ENCODE measurements at regions not wholly inside any gene's neighbourhood (a gene's known extent, or its start where the extent isn't known, plus 50 kb on each side); places are given as distances from the start of the nearest gene placed in this dataset.
"Not testable (repeated sequence)": the region's sequence is repeated elsewhere in the genome, so short reads cannot be mapped to it uniquely, and the experiment has no call there.

DNA sequence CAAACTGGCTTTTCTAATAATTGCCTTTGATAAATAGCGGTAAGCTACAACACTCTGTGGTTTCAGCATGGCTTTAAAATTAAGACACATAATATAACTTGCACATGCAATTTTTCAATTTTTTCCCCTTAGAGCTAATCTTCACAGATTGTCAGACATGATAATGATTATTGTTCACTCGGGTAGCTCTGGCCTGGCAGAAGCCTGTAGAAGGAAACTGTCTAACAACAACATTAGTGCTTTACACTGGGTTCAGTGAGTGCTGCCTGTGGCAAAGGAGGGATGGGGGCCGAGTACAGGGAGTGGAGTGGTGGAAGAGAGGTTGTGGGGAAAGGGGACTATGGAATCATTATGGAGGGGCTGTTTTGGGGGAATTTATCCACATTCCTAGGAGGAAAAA lies 67.2 kb upstream of the AUTS2 start:
- no peak for TF ChIP-seq POLR2A (IDR thresholded peaks at IDR 0.05)
- TF ChIP-seq, protein P1, sequence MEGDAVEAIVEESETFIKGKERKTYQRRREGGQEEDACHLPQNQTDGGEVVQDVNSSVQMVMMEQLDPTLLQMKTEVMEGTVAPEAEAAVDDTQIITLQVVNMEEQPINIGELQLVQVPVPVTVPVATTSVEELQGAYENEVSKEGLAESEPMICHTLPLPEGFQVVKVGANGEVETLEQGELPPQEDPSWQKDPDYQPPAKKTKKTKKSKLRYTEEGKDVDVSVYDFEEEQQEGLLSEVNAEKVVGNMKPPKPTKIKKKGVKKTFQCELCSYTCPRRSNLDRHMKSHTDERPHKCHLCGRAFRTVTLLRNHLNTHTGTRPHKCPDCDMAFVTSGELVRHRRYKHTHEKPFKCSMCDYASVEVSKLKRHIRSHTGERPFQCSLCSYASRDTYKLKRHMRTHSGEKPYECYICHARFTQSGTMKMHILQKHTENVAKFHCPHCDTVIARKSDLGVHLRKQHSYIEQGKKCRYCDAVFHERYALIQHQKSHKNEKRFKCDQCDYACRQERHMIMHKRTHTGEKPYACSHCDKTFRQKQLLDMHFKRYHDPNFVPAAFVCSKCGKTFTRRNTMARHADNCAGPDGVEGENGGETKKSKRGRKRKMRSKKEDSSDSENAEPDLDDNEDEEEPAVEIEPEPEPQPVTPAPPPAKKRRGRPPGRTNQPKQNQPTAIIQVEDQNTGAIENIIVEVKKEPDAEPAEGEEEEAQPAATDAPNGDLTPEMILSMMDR (IDR thresholded peaks at IDR 0.05 in 4 of 5, conservative IDR thresholded peaks at IDR 0.05 in 1 of 5), result no peak
- Histone ChIP-seq H3K4me1 (no peaks in the 10 kb centered on the region), H3K36me3 (no peaks in the 10 kb centered on the region), H3K4me3 (no peak overlapping the region), H3K9me3 (no peaks in the 10 kb centered on the region), H3K27ac (no peak overlapping the region), H3K27me3 (peaks cover 0 to 2% (median 0%) of the 10 kb centered on the region in 3 donors)
- intact Hi-C loops (cut with DNase I; ENCODE audit: low total_unique reads), result no loop called here
- no peak for ATAC-seq
- in situ Hi-C loops (cut with MboI; ENCODE audit: low sequenced_read_pairs in 4 of 4), result no loop called here
- no peak for DNase-seq

- no peak overlapping the region for H3K4me3 ChIP-seq
- intact Hi-C loops (cut with DNase I; ENCODE audit: low total_unique reads) (no loop called here), in situ Hi-C loops (cut with MboI; ENCODE audit: low sequenced_read_pairs in 4 of 4) (no loop called here)
- TF ChIP-seq POLR2A (IDR thresholded peaks at IDR 0.05), result no peak
- TF ChIP-seq, protein P1 (IDR thresholded peaks at IDR 0.05 in 4 of 5, conservative IDR thresholded peaks at IDR 0.05 in 1 of 5), result no peak
- H3K36me3 ChIP-seq, result no peaks in the 10 kb centered on the region
- DNase-seq (no peak), ATAC-seq (no peak)
- no peaks in the 10 kb centered on the region for H3K9me3 ChIP-seq
- H3K27me3 ChIP-seq, result peaks cover 0 to 2% (median 0%) of the 10 kb centered on the region in 3 donors
- no peak overlapping the region for H3K27ac ChIP-seq
- no peaks in the 10 kb centered on the region for H3K4me1 ChIP-seq
These were observed 63.7 kb upstream of the AUTS2 start for GRCh38 chr7:69534461-69535041.

DNA sequence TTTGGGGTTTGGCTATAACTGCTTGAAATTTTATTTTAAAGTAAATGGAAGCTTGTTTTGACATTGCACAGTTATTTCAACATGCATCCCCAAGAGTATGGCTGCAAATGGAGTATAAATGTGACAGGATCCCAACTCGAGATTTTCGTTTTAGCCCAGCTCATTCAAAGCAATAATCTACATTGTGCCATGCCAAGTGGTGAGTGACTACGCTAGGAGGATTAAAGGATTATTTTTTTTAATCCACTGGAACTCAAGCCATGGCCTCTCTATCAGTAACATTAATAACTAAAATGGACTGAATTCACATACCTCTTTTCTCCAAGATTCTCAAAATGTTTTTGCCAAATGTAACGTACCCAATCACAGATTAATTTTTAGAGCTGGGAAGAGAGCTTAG lies 60.6 kb upstream of the AUTS2 start:
- Histone ChIP-seq H3K4me1 (no peaks in the 10 kb centered on the region), H3K27ac (no peak overlapping the region), H3K36me3 (no peaks in the 10 kb centered on the region), H3K27me3 (peaks cover 0 to 2% (median 0%) of the 10 kb centered on the region in 3 donors), H3K4me3 (no peak overlapping the region), H3K9me3 (no peaks in the 10 kb centered on the region)
- no peak for ATAC-seq
- TF ChIP-seq, protein P1 (IDR thresholded peaks at IDR 0.05 in 4 of 5, conservative IDR thresholded peaks at IDR 0.05 in 1 of 5), result no peak
- TF ChIP-seq POLR2A (IDR thresholded peaks at IDR 0.05), result no peak
- intact Hi-C loops (cut with DNase I; ENCODE audit: low total_unique reads), result no loop called here
- DNase-seq, result no peak
- in situ Hi-C loops (cut with MboI; ENCODE audit: low sequenced_read_pairs in 4 of 4), result no loop called here

GRCh38 chr7:69539531-69539930 lies 58.7 kb upstream of the AUTS2 start:
- TF ChIP-seq, protein P1 (IDR thresholded peaks at IDR 0.05 in 4 of 5, conservative IDR thresholded peaks at IDR 0.05 in 1 of 5), result no peak
- TF ChIP-seq POLR2A (IDR thresholded peaks at IDR 0.05), result no peak

GRCh38 chr7:69540287-69540686 lies 58.0 kb upstream of the AUTS2 start:
- ATAC-seq (no peak), DNase-seq (no peak)
- Histone ChIP-seq H3K4me1 (no peaks in the 10 kb centered on the region), H3K4me3 (no peak overlapping the region), H3K36me3 (no peaks in the 10 kb centered on the region), H3K27me3 (no peaks in the 10 kb centered on the region), H3K27ac (no peak overlapping the region), H3K9me3 (no peaks in the 10 kb centered on the region)
- in situ Hi-C loops (cut with MboI; ENCODE audit: low sequenced_read_pairs in 4 of 4), result no loop called here
- no peak for TF ChIP-seq POLR2A (IDR thresholded peaks at IDR 0.05)
- TF ChIP-seq, protein P1 (IDR thresholded peaks at IDR 0.05 in 4 of 5, conservative IDR thresholded peaks at IDR 0.05 in 1 of 5), result no peak
- intact Hi-C loops (cut with DNase I; ENCODE audit: low total_unique reads), result no loop called here

More at GRCh38 chr7:69539531-69539930, 58.7 kb upstream of the AUTS2 start:
- Histone ChIP-seq H3K4me1 (no peaks in the 10 kb centered on the region), H3K9me3 (no peaks in the 10 kb centered on the region), H3K36me3 (no peaks in the 10 kb centered on the region), H3K4me3 (no peak overlapping the region), H3K27me3 (no peaks in the 10 kb centered on the region), H3K27ac (no peak overlapping the region)
- in situ Hi-C loops (cut with MboI; ENCODE audit: low sequenced_read_pairs in 4 of 4), result no loop called here
- intact Hi-C loops (cut with DNase I; ENCODE audit: low total_unique reads), result no loop called here
- ATAC-seq (no peak), DNase-seq (no peak)

- DNase-seq; in situ Hi-C loops (cut with MboI; ENCODE audit: low sequenced_read_pairs in 4 of 4); ATAC-seq; H3K27me3 ChIP-seq; H3K36me3 ChIP-seq; H3K4me1 ChIP-seq; H3K4me3 ChIP-seq; H3K9me3 ChIP-seq; intact Hi-C loops (cut with DNase I; ENCODE audit: low total_unique reads); H3K27ac ChIP-seq: not testable (repeated sequence)
These were observed 56.4 kb upstream of the AUTS2 start for GRCh38 chr7:69541779-69542432.

Measured in gastrocnemius medialis (tissue), 4 donors.